IPS-15b (cell line): ENCODE measurements at regions not wholly inside any gene's neighbourhood (a gene's known extent, or its start where the extent isn't known, plus 50 kb on each side); places are given as distances from the start of the nearest gene placed in this dataset.

Experiments
- H3K27me3 ChIP-seq: one replicate; pipeline ENCODE4 v1.6.1; 2013; ENCODE audit warnings: low read length; ENCODE audit not compliant: control insufficient read depth, insufficient read depth
- H3K36me3 ChIP-seq: one replicate; pipeline ENCODE4 v1.6.1; 2013; ENCODE audit warnings: low read length; ENCODE audit not compliant: control insufficient read depth, insufficient read depth
- H3K4me1 ChIP-seq: one replicate; pipeline ENCODE4 v1.6.1; 2013; ENCODE audit warnings: mild to moderate bottlenecking, low read length; ENCODE audit not compliant: control insufficient read depth, insufficient read depth
- H3K4me3 ChIP-seq: one replicate; pipeline ENCODE4 v1.5.1; 2013; ENCODE audit warnings: low read depth, low read length
- H3K9ac ChIP-seq: one replicate; pipeline ENCODE4 v1.6.1; 2013; ENCODE audit warnings: low read depth, mild to moderate bottlenecking, low read length
- H3K9me3 ChIP-seq: one replicate; pipeline ENCODE4 v1.6.1; 2013; ENCODE audit warnings: mild to moderate bottlenecking, low read length; ENCODE audit not compliant: control insufficient read depth, insufficient read depth

DNA sequence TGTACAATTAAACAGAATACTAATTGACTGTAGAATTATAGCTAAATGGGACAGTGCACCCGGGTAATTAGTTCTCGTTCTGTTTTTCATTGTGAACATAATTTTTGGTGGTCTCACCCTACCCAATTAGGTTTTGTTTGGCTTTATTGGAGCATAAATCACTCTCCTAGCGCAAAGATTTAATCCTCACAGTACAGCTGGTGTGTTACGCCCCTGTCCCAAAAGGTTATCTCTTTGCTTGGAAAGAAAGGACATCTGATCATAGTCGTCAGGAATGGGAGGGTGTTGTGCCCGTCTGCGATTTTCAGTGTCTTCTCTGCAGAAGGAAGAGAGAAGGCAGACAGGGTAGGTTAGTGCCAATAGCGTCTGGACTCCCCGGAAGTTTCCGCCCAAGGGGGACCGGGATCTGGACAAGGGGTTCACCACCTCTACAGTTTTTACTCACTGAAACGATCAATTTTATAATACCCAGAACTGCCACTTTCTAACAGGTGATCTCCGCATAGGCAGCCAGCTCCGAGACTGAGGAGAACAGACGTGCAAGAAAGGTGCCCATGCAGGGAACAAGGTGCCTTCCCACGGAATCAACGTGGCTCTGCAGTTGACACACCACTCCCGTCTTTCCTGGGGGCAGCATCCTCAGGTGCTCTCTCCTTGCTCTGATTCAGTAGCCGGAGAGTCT, 617.4 kb upstream of the CDH4 start:
- Histone ChIP-seq H3K4me1 (no peaks in the 10 kb centered on the region), H3K36me3 (no peaks in the 10 kb centered on the region), H3K4me3 (no peak overlapping the region), H3K27me3 (no peaks in the 10 kb centered on the region), H3K9me3 (no peaks in the 10 kb centered on the region), H3K9ac (no peak overlapping the region)

DNA sequence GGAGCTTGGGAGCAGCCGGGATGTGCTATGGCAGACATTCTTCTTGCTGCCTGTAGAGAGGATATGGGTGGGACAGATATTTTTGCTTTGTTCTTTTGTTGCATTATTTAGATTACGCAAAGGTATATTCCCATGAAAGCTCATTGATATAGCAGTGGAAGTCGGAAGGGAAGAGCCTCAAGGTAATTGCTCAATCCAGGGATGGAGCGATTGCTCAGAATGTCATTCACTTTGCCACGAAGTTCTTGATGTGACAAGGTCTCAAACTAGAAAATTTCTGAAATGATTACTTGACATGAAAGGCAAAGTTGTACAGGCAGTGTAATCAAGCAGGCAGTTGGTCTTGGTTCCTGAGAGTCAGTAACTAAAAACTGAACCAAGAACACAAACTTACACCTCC, 615.6 kb upstream of the CDH4 start:
- Histone ChIP-seq H3K4me1 (no peaks in the 10 kb centered on the region), H3K27me3 (no peaks in the 10 kb centered on the region), H3K9me3 (no peaks in the 10 kb centered on the region), H3K9ac (no peak overlapping the region), H3K36me3 (no peaks in the 10 kb centered on the region), H3K4me3 (no peak overlapping the region)

DNA sequence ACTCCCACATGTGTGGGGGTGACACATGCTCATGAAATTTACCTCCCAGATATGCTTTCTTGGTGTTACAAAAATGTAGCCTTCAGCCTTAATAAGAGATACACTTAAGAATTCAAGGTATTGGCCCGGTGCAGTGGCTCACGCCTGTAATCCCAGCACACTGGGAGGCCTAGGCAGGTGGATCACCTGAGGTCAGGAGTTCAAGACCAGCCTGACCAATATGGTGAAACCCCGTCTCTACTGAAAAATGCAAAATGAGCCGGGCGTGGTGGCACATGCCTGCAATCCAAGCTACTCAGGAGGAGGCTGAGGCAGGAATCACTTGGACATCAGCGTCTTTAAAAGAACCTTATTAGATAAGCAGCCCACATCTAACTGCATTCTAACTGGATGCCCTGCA, 614.3 kb upstream of the CDH4 start:
- Histone ChIP-seq H3K9me3 (no peaks in the 10 kb centered on the region), H3K27me3 (no peaks in the 10 kb centered on the region), H3K36me3 (no peaks in the 10 kb centered on the region)

DNA sequence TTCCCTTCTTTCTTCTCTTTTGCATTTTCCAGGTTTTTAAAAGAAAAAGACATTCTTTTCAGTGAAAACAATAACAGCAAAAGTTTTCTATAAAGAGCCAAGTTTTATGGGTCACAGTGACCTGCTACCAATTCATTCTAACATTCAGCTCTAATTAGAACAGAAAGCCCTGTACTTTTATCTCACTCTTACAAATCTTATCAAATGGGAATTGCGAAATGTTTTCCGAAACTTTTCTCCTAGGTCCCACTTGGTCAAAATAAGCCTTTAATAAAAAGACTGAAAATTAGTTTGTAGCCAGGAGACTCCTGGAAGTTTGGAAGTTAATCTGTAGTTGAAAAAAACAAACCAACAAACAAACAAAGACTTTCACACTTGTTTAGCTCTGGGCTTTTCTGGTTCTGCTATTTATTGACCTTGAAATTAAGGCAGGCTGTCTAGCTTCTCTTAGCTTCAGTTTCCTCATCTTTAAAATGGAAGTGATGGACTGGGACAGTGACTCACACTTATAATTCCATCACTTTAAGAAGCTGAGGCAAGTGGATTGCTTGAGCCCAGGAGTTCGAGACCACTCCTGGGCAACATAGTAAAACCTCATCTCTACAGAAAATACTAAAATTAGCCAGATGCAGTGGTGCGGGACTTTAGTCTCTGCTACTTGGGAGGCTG, 613.5 kb upstream of the CDH4 start:
- H3K4me3 ChIP-seq: no peak overlapping the region
- H3K9ac ChIP-seq: no peak overlapping the region
- H3K36me3 ChIP-seq: no peaks in the 10 kb centered on the region
- no peaks in the 10 kb centered on the region for H3K4me1 ChIP-seq
- no peaks in the 10 kb centered on the region for H3K27me3 ChIP-seq
- no peaks in the 10 kb centered on the region for H3K9me3 ChIP-seq

More for the DNA sequence above, 614.3 kb upstream of the CDH4 start:
- H3K4me1 ChIP-seq: no peaks in the 10 kb centered on the region
- H3K9ac ChIP-seq: no peak overlapping the region
- no peak overlapping the region for H3K4me3 ChIP-seq

DNA sequence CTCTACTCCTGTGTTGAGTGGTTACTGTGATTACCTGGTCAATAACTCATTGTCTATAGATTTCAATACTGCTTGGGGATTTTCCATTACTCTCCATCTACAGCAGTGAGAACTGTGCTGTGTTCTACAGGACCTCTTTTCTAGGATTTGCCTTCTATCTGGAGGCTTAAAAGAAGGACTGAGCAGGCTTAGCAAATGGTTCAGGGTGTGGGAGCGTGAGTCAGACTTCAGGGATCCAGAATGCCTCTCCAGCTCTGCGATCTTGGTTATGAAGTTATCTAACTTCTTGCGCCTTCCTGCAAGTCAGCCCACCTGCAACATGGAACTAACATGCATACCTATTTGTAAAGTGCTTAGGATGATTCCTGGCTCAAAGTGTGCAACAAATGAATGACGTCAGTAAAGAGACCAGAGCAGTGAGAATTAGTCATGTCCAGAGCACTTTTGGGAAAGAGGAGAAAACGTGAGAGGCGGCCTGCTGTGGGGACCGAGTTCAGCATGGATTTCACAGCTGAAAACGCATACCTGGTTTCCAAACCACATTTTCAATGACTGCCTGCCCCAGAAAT, 610.1 kb upstream of the CDH4 start:
- no peaks in the 10 kb centered on the region for H3K9me3 ChIP-seq
- H3K9ac ChIP-seq: no peak overlapping the region
- no peaks in the 10 kb centered on the region for H3K27me3 ChIP-seq
- no peaks in the 10 kb centered on the region for H3K36me3 ChIP-seq
- H3K4me1 ChIP-seq: no peaks in the 10 kb centered on the region
- no peak overlapping the region for H3K4me3 ChIP-seq

DNA sequence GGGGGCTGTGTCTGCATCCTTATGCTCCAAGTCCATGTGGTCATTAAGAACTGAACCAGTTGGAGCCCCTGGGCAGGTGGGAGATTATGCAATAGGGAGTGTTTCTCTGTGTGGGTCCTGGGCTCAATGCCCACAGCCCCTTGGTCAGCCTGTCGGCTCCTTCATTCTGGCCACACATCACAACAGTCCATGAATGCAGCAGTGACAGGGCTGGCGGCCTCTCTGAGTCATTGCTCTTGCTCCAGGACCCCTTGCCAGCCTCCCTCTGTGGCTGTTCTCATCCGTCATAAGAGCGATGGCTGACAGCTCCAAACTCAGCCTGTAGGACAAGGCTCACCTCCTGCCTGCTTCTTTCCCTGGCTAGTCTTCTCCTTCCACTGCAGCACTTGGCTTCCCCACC, 609.5 kb upstream of the CDH4 start:
- Histone ChIP-seq H3K9ac (no peak overlapping the region), H3K9me3 (no peaks in the 10 kb centered on the region), H3K4me1 (no peaks in the 10 kb centered on the region), H3K36me3 (no peaks in the 10 kb centered on the region), H3K4me3 (no peak overlapping the region), H3K27me3 (no peaks in the 10 kb centered on the region)

DNA sequence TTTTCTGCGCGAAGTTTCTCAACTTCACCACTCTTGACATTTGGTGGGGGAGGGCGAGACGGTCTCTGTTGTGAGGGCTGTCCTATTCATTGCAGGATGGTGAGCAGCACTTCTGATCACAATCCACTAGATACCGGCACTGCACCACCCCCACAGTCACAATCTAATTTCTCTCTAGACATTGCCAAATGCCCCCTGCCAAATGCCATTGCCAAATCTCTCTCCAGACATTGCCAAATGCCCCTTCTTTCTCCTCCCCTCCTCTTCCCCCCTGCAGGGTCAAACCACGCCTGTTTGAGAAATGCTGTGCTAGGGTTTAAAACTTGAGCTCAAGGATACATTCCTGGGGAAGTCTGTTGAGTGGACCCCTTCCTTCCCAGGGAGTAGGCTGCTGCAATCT, 603.5 kb upstream of the CDH4 start:
- Histone ChIP-seq H3K4me1 (no peaks in the 10 kb centered on the region), H3K36me3 (no peaks in the 10 kb centered on the region), H3K9ac (no peak overlapping the region)

DNA sequence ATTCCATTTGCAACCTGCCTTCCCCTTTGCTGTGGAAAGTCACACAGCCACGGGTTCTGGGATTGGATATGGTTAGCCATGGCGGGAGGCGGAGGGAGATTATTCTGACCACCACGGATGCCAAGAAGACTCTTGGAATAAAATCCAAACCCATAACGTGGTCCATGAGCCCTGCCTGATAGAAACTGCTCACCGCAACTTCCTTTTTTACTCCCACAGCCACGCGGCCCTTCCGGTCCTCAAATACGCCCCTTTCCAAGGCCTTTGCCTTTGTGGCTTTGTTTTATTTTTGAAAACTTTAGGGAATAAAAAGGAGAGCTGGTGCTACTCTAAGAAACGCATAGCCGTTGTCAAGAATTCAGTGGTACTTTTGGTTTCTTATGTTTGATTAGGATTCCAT, 602.5 kb upstream of the CDH4 start:
- H3K4me3 ChIP-seq: no peak overlapping the region
- H3K36me3 ChIP-seq: no peaks in the 10 kb centered on the region
- no peaks in the 10 kb centered on the region for H3K9me3 ChIP-seq
- no peak overlapping the region for H3K9ac ChIP-seq
- no peaks in the 10 kb centered on the region for H3K27me3 ChIP-seq
- H3K4me1 ChIP-seq: no peaks in the 10 kb centered on the region

More for the DNA sequence above, 603.5 kb upstream of the CDH4 start:
- Histone ChIP-seq H3K9me3 (no peaks in the 10 kb centered on the region), H3K4me3 (no peak overlapping the region), H3K27me3 (no peaks in the 10 kb centered on the region)

DNA sequence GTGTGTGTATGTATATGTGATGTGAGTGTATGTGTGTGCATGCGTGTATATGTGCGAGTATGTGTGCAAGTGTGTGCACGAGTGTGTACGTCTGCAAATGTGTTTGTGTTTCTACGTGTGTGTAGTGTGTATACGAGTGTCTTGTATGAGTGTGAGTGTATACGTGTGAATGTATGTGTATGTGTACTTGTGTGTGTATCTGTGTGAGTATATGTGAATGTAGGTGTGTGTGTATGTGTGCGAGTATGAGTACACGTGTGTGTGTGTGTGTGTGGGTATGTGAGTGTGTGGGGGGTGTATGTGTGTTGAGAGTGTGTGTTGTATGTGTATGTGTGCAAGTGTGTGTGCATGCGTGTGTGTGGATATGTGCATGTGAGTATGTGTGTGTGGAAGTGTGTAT, 602.0 kb upstream of the CDH4 start:
- no peak overlapping the region for H3K9ac ChIP-seq
- no peaks in the 10 kb centered on the region for H3K9me3 ChIP-seq
- H3K4me1 ChIP-seq: no peaks in the 10 kb centered on the region
- H3K4me3 ChIP-seq: no peak overlapping the region
- H3K27me3 ChIP-seq: no peaks in the 10 kb centered on the region
- no peaks in the 10 kb centered on the region for H3K36me3 ChIP-seq

DNA sequence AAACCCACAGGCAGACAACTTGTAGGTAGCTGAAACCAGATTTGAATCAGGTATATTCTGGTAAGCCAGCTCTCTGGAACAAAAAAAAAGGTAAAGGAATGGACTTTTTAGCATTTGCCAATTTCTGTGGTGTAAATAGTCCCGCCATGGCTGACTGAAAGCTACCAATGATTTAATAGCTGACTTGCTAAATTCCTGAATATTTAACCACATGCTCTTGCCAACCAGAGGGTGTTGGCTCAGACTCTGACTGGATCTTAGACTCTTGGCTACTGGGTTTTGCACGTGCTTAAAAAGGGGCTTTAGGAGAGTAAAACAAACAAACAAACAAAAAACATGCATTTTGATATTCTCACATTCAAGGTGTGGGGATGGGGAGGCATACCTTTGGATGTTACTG, 600.0 kb upstream of the CDH4 start:
- H3K4me1 ChIP-seq: no peaks in the 10 kb centered on the region
- H3K36me3 ChIP-seq: no peaks in the 10 kb centered on the region
- H3K27me3 ChIP-seq: no peaks in the 10 kb centered on the region
- H3K4me3 ChIP-seq: no peak overlapping the region
- no peaks in the 10 kb centered on the region for H3K9me3 ChIP-seq
- H3K9ac ChIP-seq: no peak overlapping the region

DNA sequence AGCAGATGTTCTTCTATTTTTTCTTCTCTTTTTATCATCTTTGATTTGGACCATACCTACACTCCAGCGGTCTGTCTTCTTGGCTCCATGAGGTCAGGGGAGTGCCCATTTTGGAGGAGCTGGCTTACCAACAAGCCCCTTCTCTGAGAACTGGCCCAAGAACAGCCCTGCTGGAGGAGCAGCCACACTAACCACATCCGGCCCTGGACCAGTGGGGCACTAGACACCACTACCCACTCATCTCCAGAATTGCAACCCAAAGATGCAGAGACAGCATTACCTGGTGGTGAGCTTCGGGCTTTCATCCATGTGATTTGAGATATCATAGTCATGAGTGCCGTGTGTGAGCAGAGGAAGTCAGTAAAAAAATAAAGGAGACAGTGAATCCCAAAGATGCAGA, 599.4 kb upstream of the CDH4 start:
- Histone ChIP-seq H3K27me3 (no peaks in the 10 kb centered on the region), H3K4me1 (no peaks in the 10 kb centered on the region), H3K36me3 (no peaks in the 10 kb centered on the region), H3K4me3 (no peak overlapping the region), H3K9ac (no peak overlapping the region), H3K9me3 (no peaks in the 10 kb centered on the region)
